Upper lobe of left lung (tissue), 4 donors: ENCODE measurements at regions not wholly inside any gene's neighbourhood (a gene's known extent, or its start where the extent isn't known, plus 50 kb on each side); places are given as distances from the start of the nearest gene placed in this dataset.

Experiments used
- CTCF ChIP-seq, 6 experiments: fragments of 450-650 bp in 4 of 6; fragments of 200-600 bp in 2 of 6; sonication (generic) in 2 of 6; IDR thresholded peaks; one replicate each; pipeline ENCODE4 v1.5.1; 2016 to 2019; ENCODE audit warnings: antibody characterized with exemption in 6 of 6
- POLR2A ChIP-seq, 4 donors: fragments of 450-650 bp; IDR thresholded peaks; one replicate each; pipeline ENCODE4 v1.5.1; 2016 to 2017; ENCODE audit warnings: antibody characterized with exemption in 4 of 4, mild to moderate bottlenecking in 2 of 4
- POLR2AphosphoS5 ChIP-seq, 2 donors: sonication (generic); formaldehyde crosslinking; IDR thresholded peaks; one replicate each; pipeline ENCODE4 v1.5.1; 2017; ENCODE audit warnings: antibody characterized with exemption in 2 of 2

DNA sequence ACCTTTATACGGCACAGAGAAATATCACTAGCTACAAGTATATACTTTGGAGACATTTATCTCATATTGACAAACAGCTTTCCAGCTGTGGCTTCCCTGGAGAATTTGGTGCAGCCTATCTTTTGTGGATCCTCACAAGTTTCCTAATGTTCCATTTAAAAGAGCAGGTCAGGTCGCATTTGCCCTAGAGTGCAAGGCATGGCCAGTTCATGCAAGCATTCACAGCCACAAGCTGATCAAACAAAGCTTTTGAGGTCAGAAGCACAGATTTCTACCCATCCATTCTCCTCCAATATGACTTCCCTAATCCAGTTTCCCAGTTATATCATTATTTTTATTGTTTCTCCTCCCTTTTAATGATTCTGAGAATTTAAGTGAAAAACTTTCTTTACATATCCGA, 1008.4 kb upstream of the AGA start:
- no peak for TF ChIP-seq CTCF (IDR thresholded peaks at IDR 0.05)
- TF ChIP-seq POLR2AphosphoS5 (IDR thresholded peaks at IDR 0.05), result no peak
- TF ChIP-seq POLR2A (IDR thresholded peaks at IDR 0.05), result no peak
